Esophagus (tissue), 2 donors: ENCODE measurements at regions not wholly inside any gene's neighbourhood (a gene's known extent, or its start where the extent isn't known, plus 50 kb on each side); places are given as distances from the start of the nearest gene placed in this dataset.
"Not testable (repeated sequence)": the region's sequence is repeated elsewhere in the genome, so short reads cannot be mapped to it uniquely, and the experiment has no call there.

Experiments
- H3K27ac ChIP-seq, 2 donors: one replicate each; pipeline ENCODE4 v1.5.1; 2013; ENCODE audit warnings: low read depth in 2 of 2, mild to moderate bottlenecking in 2 of 2, inconsistent platforms in 1 of 2, low read length in 1 of 2, moderate library complexity in 1 of 2
- H3K27me3 ChIP-seq, 2 donors: one replicate each; pipeline ENCODE4 v1.6.1; 2013; ENCODE audit warnings: low read length in 2 of 2, control low read depth in 1 of 2, mild to moderate bottlenecking in 1 of 2; ENCODE audit not compliant: insufficient read depth in 2 of 2, control insufficient read depth in 1 of 2
- H3K36me3 ChIP-seq, 2 donors: one replicate each; pipeline ENCODE4 v1.6.1; 2013; ENCODE audit warnings: low read length in 1 of 2; ENCODE audit not compliant: control insufficient read depth in 2 of 2, insufficient read depth in 2 of 2
- H3K4me1 ChIP-seq, 2 donors: one replicate each; pipeline ENCODE4 v1.6.1; 2013; ENCODE audit warnings: low read length in 1 of 2; ENCODE audit not compliant: control insufficient read depth in 2 of 2, insufficient read depth in 2 of 2
- H3K4me3 ChIP-seq, 2 donors: one replicate each; pipeline ENCODE4 v1.5.1; 2013; ENCODE audit warnings: low read length in 2 of 2, mild to moderate bottlenecking in 2 of 2, low read depth in 1 of 2, moderate library complexity in 1 of 2
- H3K9me3 ChIP-seq, 2 donors: one replicate each; pipeline ENCODE4 v1.6.1; 2013; ENCODE audit warnings: mild to moderate bottlenecking in 2 of 2, low read depth in 1 of 2, low read length in 1 of 2, moderate library complexity in 1 of 2; ENCODE audit not compliant: control insufficient read depth in 2 of 2, insufficient read depth in 1 of 2
- WGBS, 2 donors: extraction: QIAGEN DNeasy Blood & Tissue Kit; methylation state at CpG; one replicate each; pipeline ENCODE4 v1.1.7; 2013; 5-methylcytosine and 5-hydroxymethylcytosine counted together
- donor health status: healthy with polysubstance abuse.
- donor health status: Bipolar disorder and iron deficiency.

DNA sequence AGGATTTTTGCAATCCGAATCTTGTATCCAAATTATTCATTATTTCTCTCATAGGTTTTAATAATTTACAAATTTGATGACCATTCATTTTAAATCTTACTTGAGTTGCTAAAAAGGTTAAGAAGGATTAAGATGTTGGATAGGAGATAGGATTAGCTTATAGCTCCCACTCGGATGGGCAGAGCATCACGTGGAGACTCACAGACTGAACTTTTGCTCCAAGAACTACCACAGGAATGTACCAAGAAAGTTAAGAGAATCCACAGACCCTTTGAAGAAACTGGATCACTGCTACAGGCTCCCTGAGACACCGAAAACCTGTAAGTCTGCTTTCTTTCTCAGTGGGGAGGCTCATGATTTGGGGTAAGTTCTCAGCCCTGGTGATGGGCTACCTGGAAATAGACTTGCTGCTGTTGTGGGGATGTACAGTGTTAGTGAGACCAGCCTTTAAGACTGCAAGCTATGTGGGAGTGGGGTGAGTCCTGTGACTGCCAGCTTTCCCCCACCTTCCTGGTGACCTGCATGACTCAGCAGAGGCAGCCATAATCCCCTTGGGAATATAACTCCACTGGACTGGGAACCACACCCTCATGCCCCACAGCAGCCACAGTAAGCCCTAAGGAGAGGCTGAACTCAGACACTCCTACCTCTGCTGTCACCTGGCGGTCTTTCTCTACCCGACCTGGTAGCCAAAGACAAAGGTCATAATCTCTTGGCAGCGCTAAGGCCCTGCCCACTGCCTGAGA is 1458.0 kb downstream of the OLFM4 start:
- 83 to 85% methylated on average over 7 of the region's 7 CpGs for WGBS, 2 donors

DNA sequence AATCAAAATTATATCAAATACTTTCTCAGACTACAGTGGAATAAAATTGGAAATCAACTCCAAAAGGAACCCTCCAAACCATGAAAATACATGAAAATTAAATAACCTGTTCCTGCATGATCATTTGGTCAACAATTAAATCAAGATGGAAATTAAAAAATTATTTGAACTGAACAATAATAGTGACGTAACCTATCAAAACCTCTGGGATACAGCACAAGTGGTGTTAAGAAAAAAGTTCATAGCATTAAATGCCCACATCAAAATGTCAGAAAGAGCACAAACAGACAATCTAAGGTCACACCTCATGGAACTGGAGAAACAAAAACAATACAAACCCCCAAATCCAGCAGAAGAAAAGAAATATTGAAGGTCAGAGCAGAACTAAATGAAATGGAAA is 1460.7 kb downstream of the OLFM4 start:
- WGBS, 2 donors = 90 to 93% methylated on average over 1 of the region's 1 CpG
- no peaks in the 10 kb centered on the region for H3K27me3 ChIP-seq
- H3K4me3 ChIP-seq = no peak overlapping the region
- peaks cover 3 to 4% of the 10 kb centered on the region in 2 donors for H3K9me3 ChIP-seq
- no peaks in the 10 kb centered on the region for H3K4me1 ChIP-seq
- H3K27ac ChIP-seq = no peak overlapping the region
- no peaks in the 10 kb centered on the region for H3K36me3 ChIP-seq

More for the DNA sequence above, 1458.0 kb downstream of the OLFM4 start:
- no peaks in the 10 kb centered on the region for H3K27me3 ChIP-seq
- H3K4me3 ChIP-seq = no peak overlapping the region
- H3K4me1 ChIP-seq = no peaks in the 10 kb centered on the region
- H3K36me3 ChIP-seq = no peaks in the 10 kb centered on the region
- peaks cover 3 to 4% of the 10 kb centered on the region in 2 donors for H3K9me3 ChIP-seq
- H3K27ac ChIP-seq = no peak overlapping the region

DNA sequence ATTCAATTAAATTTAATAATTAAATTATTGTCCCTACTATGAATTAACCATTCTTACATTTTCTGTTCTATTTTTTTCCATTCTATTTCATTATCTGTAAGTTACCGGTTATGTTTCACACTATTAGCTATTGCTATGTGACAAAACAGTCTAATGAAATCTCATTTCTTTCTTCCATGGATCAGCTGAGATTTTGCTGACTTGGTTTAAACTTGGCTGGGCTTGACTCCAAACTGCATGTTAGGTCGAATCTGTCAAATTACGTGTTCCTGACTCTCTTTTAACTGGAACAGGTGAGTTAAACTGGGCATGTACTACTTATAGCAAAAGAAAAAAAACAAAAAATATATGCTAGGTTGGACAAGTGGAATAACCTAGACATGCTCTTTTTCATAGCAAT is 1464.4 kb downstream of the OLFM4 start:
- no peak overlapping the region for H3K27ac ChIP-seq
- H3K27me3 ChIP-seq = no peaks in the 10 kb centered on the region
- H3K4me3 ChIP-seq = no peak overlapping the region
- H3K9me3 ChIP-seq = no peaks in the 10 kb centered on the region
- H3K36me3 ChIP-seq = no peaks in the 10 kb centered on the region
- no peaks in the 10 kb centered on the region for H3K4me1 ChIP-seq
- WGBS, 2 donors = 46 to 59% methylated on average over 3 of the region's 3 CpGs

DNA sequence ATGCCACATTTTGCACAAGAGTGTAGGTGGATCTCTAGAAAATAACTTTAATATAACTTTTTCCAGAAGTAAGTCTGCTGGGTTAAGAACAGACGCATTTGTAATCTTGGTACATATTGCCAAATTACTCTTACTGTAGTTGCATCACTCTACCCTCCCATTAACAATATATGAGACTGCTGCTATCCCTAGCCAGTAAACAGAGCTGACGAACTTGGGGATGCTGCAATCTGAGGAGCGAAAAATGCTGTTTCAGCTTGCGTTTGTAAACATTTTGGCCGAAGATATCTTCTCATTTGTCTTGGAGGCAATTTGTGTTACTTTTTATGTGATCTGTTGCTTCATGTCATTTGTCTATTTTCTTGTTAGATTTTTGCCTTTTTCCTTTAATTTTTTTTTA is 1482.8 kb downstream of the OLFM4 start:
- H3K4me1 ChIP-seq = no peaks in the 10 kb centered on the region
- H3K36me3 ChIP-seq = no peaks in the 10 kb centered on the region
- no peak overlapping the region for H3K27ac ChIP-seq
- H3K27me3 ChIP-seq = no peaks in the 10 kb centered on the region
- no peaks in the 10 kb centered on the region for H3K9me3 ChIP-seq
- no peak overlapping the region for H3K4me3 ChIP-seq
- WGBS, 2 donors = 66 to 76% methylated on average over 5 of the region's 5 CpGs

DNA sequence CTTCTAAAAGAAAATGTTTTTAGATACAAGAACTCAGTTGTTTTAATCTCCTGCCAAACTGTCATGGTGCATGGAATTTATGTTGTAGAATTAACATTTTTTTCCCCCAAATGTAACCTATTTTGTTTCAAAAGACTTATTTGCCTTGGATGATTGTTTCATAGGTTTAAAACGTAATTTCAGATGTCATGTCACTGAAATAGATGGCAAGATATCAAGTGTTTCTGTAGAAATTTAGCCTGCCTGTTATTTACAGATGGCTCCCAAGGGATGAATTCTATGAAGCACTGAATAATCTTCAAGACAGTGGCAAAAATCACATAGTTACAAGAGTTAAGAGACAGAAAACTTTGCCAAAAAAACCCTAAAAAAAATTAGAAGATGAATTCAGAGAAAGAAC is 1484.6 kb downstream of the OLFM4 start:
- Histone ChIP-seq H3K4me3 (no peak overlapping the region), H3K27me3 (no peaks in the 10 kb centered on the region)
- 16 to 25% methylated on average over 1 of the region's 1 CpG for WGBS, 2 donors

DNA sequence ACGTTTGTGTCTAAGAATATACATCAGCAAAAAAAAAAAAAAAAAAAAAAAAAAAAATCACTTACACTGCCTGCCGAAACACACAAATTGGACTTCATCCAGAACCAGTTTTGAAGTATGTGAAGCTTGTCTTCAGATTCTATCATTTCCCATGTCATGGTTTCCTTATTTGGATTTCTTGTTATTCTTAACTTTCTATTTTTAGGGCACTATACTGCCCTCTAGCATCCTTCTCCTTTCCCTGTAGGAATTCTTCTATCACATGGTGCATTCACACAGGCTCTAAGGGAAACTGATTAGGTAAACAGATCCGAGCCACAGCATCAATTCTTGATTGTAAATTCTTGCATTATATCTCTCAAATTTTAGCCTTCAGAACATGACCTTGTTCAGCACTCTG is 1507.5 kb downstream of the OLFM4 start:
- Histone ChIP-seq H3K27ac (no peak overlapping the region), H3K27me3 (no peaks in the 10 kb centered on the region), H3K36me3 (no peaks in the 10 kb centered on the region), H3K4me1 (no peaks in the 10 kb centered on the region), H3K9me3 (no peaks in the 10 kb centered on the region), H3K4me3 (no peak overlapping the region)
- WGBS, 2 donors = 29 to 32% methylated on average over 3 of the region's 3 CpGs

More for the DNA sequence above, 1484.6 kb downstream of the OLFM4 start:
- Histone ChIP-seq H3K36me3 (no peaks in the 10 kb centered on the region), H3K4me1 (no peaks in the 10 kb centered on the region), H3K9me3 (no peaks in the 10 kb centered on the region), H3K27ac (no peak overlapping the region)

DNA sequence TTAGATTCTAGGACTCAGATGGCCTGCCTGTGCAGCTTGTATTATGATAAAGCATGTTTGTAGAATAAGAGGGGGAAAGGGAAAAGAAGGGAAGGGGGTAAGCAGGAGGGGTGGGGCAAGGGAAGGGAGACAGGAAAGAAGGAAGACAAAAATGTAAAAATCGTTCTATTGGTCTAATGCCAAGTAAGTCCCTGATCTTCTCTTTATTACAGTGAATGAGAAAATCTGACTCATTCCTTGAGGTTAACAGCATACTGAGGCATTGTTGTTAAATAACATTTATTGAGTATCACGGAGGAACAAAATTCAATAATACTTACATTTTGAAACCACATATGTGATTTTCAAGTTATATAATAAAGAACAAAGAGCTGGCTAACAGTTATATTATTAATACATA is 1534.7 kb downstream of the OLFM4 start:
- H3K9me3 ChIP-seq = no peaks in the 10 kb centered on the region
- H3K4me3 ChIP-seq = no peak overlapping the region
- H3K36me3 ChIP-seq = no peaks in the 10 kb centered on the region
- no peak overlapping the region for H3K27ac ChIP-seq
- H3K27me3 ChIP-seq = no peaks in the 10 kb centered on the region
- H3K4me1 ChIP-seq = no peaks in the 10 kb centered on the region
- 40 to 44% methylated on average over 2 of the region's 2 CpGs for WGBS, 2 donors

DNA sequence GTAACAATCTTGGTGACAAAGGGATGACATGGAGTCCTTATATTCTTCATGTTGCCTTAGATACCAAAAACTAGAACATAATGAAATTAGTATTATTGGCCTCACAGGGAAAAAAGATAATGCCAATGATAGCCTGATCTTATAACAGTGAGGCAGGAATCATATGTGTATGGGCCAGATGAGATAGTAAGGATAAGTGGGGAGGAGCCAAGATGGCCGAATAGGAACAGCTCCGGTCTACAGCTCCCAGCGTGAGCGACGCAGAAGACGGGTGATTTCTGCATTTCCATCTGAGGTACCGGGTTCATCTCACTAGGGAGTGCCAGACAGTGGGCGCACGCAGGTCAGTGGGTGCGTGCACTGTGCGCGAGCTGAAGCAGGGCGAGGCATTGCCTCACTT is 1543.4 kb downstream of the OLFM4 start:
- 84 to 95% methylated on average over 10 to 13 of the region's 13 CpGs for WGBS, 2 donors
- not testable (repeated sequence) for H3K36me3 ChIP-seq, H3K4me1 ChIP-seq, H3K27me3 ChIP-seq, H3K9me3 ChIP-seq, H3K27ac ChIP-seq, H3K4me3 ChIP-seq

DNA sequence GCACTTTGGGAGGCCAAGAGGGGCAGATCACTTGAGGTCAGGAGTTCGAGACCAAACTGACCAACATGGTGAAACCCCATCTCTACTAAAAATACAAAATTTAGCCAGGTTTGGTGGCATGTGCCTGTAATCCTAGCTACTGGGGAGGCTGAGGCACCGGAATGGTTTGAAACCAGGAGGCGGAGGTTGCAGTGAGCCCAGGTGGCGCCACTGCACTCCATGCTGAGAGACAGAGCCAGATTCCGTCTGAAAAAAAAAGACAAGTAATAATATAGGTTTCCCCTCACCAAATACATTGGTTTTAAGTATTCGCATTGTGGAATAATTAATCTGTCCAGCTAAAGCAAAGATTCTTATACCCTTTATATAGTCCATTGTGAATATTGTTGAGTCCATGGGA is 1544.6 kb downstream of the OLFM4 start:
- Histone ChIP-seq H3K9me3 (no peaks in the 10 kb centered on the region), H3K27me3 (no peaks in the 10 kb centered on the region), H3K4me3 (no peak overlapping the region), H3K27ac (no peak overlapping the region), H3K4me1 (no peaks in the 10 kb centered on the region), H3K36me3 (no peaks in the 10 kb centered on the region)
- WGBS, 2 donors = 91 to 95% methylated on average over 6 of the region's 6 CpGs

DNA sequence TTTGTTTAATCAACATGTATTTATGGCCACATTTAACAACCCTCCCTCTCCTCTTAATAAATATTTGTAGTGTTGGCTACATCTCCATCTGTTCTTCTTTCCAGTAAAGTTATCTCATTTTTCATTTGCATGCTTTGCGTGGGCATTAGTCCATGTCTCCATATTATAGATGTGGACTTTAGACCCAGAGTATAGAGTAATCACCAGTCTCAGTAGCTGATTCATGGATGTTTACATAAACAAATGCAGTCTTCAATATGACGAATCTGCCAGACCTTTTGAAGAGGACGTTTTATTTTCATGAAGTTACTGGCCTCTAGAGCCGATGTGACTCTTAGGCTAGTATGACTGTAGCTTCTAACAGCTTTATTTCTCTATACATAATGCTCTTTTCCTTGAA is 1546.2 kb downstream of the OLFM4 start:
- 51 to 65% methylated on average over 4 of the region's 4 CpGs for WGBS, 2 donors
- Histone ChIP-seq H3K27ac (no peak overlapping the region), H3K4me3 (no peak overlapping the region), H3K4me1 (no peaks in the 10 kb centered on the region), H3K27me3 (no peaks in the 10 kb centered on the region), H3K36me3 (no peaks in the 10 kb centered on the region), H3K9me3 (no peaks in the 10 kb centered on the region)
